Fibroblast of upper back skin (primary cell): ENCODE measurements at regions not wholly inside any gene's neighbourhood (a gene's known extent, or its start where the extent isn't known, plus 50 kb on each side); places are given as distances from the start of the nearest gene placed in this dataset.
A peak's percentile ranks its signal among the peaks of the same experiment; 100 is the strongest.

Experiments
- DNase-seq: peaks from one replicate; pipeline ENCODE4 v3.0.0-alpha.2; 2013

GRCh38 chr12:92574911-92575570, 127.7 kb upstream of the PLEKHG7 start:
- no peak for DNase-seq

GRCh38 chr12:92574051-92574783, 128.6 kb upstream of the PLEKHG7 start:
- peak; percentile 42 for DNase-seq

GRCh38 chr12:92573104-92573503, 129.7 kb upstream of the PLEKHG7 start:
- no peak for DNase-seq

- DNase-seq, result no peak
Measured at GRCh38 chr12:92571844-92572543, 130.8 kb upstream of the PLEKHG7 start.

GRCh38 chr12:92571169-92571568, 131.6 kb upstream of the PLEKHG7 start:
- DNase-seq, result no peak

GRCh38 chr12:92570056-92570753, 132.6 kb upstream of the PLEKHG7 start:
- DNase-seq, result peak; percentile 86

- DNase-seq, result no peak
Measured at GRCh38 chr12:92568691-92569090, 134.1 kb upstream of the PLEKHG7 start.

GRCh38 chr12:92566448-92567019, 136.3 kb upstream of the PLEKHG7 start:
- DNase-seq, result no peak

GRCh38 chr12:92563819-92564218, 139.0 kb upstream of the PLEKHG7 start:
- no peak for DNase-seq

GRCh38 chr12:92562063-92562734, 140.6 kb upstream of the PLEKHG7 start:
- no peak for DNase-seq

- peak; percentile 93 for DNase-seq
Measured at GRCh38 chr12:92561543-92561899, 141.3 kb upstream of the PLEKHG7 start.

GRCh38 chr12:92560713-92561542, 141.9 kb upstream of the PLEKHG7 start:
- DNase-seq, result no peak

- DNase-seq, result no peak
Measured at GRCh38 chr12:92558806-92559205, 144.0 kb upstream of the PLEKHG7 start.

- DNase-seq, result no peak
Measured at GRCh38 chr12:92558215-92558773, 144.5 kb upstream of the PLEKHG7 start.

GRCh38 chr12:92557422-92557724, 145.4 kb upstream of the PLEKHG7 start:
- no peak for DNase-seq

- no peak for DNase-seq
Measured at GRCh38 chr12:92556637-92557421, 146.0 kb upstream of the PLEKHG7 start.

GRCh38 chr12:92556141-92556540, 146.6 kb upstream of the PLEKHG7 start:
- DNase-seq, result no peak

GRCh38 chr12:92554158-92555073, 148.4 kb upstream of the PLEKHG7 start:
- no peak for DNase-seq

- DNase-seq, result no peak
Measured at GRCh38 chr12:92553389-92553788, 149.4 kb upstream of the PLEKHG7 start.
